GM12892 (cell line): ENCODE measurements at regions not wholly inside any gene's neighbourhood (a gene's known extent, or its start where the extent isn't known, plus 50 kb on each side); places are given as distances from the start of the nearest gene placed in this dataset.

Experiments used
- DNase-seq: peaks from one replicate; pipeline ENCODE4 v3.0.0; 2011; ENCODE audit not compliant: insufficient read length
- FAIRE-seq: peaks from 2 replicates; lab custom pipeline; 2011; peaks lifted over from hg19 to GRCh38; lab: Jason Lieb, UNC
- POLR2A ChIP-seq: IDR thresholded peaks from 2 replicates; pipeline ENCODE4 v1.6.1; 2011; ENCODE audit warnings: low read depth, low read length, control low read depth
- POLR2AphosphoS5 ChIP-seq: IDR thresholded peaks from 2 replicates; pipeline ENCODE4 v1.6.1; 2011; ENCODE audit warnings: low read depth, low read length, control low read depth
- TAF1 ChIP-seq: IDR thresholded peaks from 2 replicates; pipeline ENCODE4 v1.6.1; 2011; ENCODE audit warnings: low read depth, mild to moderate bottlenecking, control low read depth, low read length, borderline replicate concordance

DNA sequence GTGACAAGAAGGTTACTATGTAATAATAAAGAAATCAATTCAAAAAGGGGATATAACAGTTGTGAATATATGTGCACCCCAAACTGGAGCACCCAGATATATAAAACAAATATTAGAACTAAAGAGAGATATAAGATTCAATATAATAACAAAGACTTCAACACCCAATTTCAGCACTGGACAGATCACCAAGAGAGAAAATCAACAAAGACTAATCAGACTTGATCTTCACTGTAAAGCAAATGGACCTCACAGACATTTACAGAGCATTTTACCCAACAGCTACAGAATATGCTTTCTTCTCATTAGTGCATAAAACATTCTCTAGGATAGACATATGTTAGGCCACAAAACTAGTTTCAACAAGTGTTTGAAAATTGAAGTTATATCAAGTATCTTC, 287.7 kb downstream of the DSC3 start:
- no peak for TF ChIP-seq TAF1
- no peak for TF ChIP-seq POLR2A
- DNase-seq (no peak), FAIRE-seq (no peak)

DNA sequence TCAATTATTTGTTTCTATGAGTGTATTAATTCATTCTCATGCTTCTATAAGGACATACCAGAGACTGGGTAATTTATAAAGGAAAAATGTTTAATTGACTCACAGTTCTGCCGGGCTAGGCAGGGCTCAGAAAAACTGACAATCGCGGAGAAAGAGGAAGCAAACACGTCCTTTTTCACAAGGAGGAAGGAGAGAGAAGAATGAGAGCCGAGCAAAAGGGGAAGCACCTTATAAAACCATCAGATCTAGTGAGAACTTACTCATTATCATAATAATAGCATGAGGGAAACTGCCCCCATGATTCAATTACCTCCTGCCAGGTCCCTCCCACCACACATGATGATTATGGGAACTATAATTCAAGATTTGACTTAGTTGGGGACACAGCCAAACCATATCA, 294.0 kb downstream of the DSC3 start:
- no peak for TF ChIP-seq TAF1
- TF ChIP-seq POLR2A = no peak
- TF ChIP-seq POLR2AphosphoS5 = no peak
- DNase-seq = no peak
- FAIRE-seq = no peak

DNA sequence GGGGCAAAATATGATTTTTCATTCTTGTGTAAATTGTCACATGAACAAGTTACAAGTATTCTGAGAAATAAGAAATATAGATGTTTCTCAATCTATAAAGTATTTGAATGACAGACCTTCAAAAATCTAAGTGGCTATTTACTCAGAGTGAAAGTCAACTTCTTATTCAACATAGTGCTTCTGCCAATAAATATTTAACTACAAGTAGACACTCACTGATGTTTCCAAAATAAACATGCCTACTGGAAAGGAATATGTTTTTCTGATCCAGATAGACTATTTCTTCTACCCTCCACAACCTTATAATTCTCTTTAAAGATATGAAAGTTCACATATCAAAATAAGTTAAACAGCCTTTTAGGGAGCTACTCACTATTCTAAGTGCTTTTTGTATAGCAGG, 296.3 kb downstream of the DSC3 start:
- FAIRE-seq (no peak), DNase-seq (no peak)
- TF ChIP-seq TAF1 = no peak
- TF ChIP-seq POLR2A = no peak
- no peak for TF ChIP-seq POLR2AphosphoS5

GRCh38 chr18:30743033-30743432, 299.5 kb downstream of the DSC3 start:
- FAIRE-seq (no peak), DNase-seq (no peak)
- TF ChIP-seq TAF1 (no peak), POLR2AphosphoS5 (no peak), POLR2A (no peak)

GRCh38 chr18:30730915-30731314, 311.6 kb downstream of the DSC3 start:
- no peak for FAIRE-seq
- TF ChIP-seq POLR2A = no peak
- no peak for TF ChIP-seq TAF1
- no peak for TF ChIP-seq POLR2AphosphoS5
- DNase-seq = no peak

DNA sequence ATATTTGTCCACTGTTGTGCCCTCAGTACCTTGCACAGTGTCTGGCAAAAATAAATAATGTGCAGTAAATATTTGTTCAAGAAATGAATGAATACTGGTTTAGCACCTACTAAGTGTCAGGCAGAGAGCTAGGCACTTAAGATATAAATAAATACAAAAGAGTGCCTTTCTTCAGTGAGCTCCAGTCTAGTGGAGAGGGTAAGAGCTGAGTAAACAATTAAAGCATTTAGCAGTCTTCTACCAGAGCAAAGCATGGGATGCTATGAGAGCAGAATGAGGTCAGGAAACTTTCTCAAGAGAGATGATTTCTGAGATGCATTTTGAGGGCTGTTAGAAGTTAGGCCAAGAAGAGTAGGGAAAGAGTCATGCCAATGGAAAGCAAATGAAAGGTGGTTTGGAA, 314.7 kb downstream of the DSC3 start:
- TF ChIP-seq POLR2AphosphoS5 (no peak), POLR2A (no peak), TAF1 (no peak)
- FAIRE-seq = no peak
- DNase-seq = no peak

GRCh38 chr18:30713299-30713698, 329.2 kb downstream of the DSC3 start:
- no peak for FAIRE-seq

GRCh38 chr18:30712383-30712782, 330.2 kb downstream of the DSC3 start:
- TF ChIP-seq POLR2A (no peak), TAF1 (no peak), POLR2AphosphoS5 (no peak)
- FAIRE-seq (no peak), DNase-seq (no peak)

More at GRCh38 chr18:30713299-30713698, 329.2 kb downstream of the DSC3 start:
- DNase-seq = no peak
- TF ChIP-seq POLR2A = no peak
- no peak for TF ChIP-seq POLR2AphosphoS5
- no peak for TF ChIP-seq TAF1

GRCh38 chr18:30709595-30709994, 332.9 kb downstream of the DSC3 start:
- no peak for TF ChIP-seq POLR2A
- no peak for TF ChIP-seq POLR2AphosphoS5
- TF ChIP-seq TAF1 = no peak
- FAIRE-seq = no peak
- DNase-seq = no peak

- DNase-seq (no peak), FAIRE-seq (no peak)
- no peak for TF ChIP-seq POLR2A
- no peak for TF ChIP-seq POLR2AphosphoS5
- TF ChIP-seq TAF1 = no peak
Measured at GRCh38 chr18:30705943-30706342, 336.6 kb downstream of the DSC3 start.

- TF ChIP-seq POLR2A = no peak
- TF ChIP-seq POLR2AphosphoS5 = no peak
- TF ChIP-seq TAF1 = no peak
Measured at GRCh38 chr18:30698571-30698970, 344.0 kb downstream of the DSC3 start.

DNA sequence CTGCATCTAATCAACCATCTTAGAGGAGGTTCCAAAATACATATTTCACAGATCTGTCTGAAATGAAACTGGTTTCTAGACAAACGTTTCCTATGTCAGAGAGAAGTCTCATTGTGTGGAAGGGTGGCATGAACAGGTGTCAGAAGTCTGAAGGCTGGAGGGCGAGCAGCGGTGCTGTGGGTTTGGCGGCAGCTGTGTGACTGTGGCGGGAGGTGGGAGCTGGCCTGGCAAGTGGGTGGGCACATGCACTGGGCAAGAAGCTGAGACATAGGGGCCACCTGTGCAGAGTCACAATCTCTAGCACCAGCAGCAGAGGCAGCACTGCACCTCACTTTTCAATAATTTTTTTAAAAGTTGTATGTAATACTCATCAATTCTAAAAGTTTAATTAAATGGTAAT, 346.3 kb downstream of the DSC3 start:
- DNase-seq (no peak), FAIRE-seq (no peak)
- TF ChIP-seq POLR2AphosphoS5 (no peak), TAF1 (no peak), POLR2A (no peak)

More at GRCh38 chr18:30698571-30698970, 344.0 kb downstream of the DSC3 start:
- FAIRE-seq (no peak), DNase-seq (no peak)
